NCI-H1105 treated with DMSO at 0.1 percent for 48 hours (cell line): ENCODE measurements at regions not wholly inside any gene's neighbourhood (a gene's known extent, or its start where the extent isn't known, plus 50 kb on each side); places are given as distances from the start of the nearest gene placed in this dataset.
A peak's percentile ranks its signal among the peaks of the same experiment; 100 is the strongest.

ENCODE experiments used
- DNase-seq: peaks from one replicate; lab custom pipeline; 2025; lab: John Stamatoyannopoulos, UW

GRCh38 chr5:73311291-73312110 is 137.1 kb downstream of the FOXD1 start:
- DNase-seq = no peak

DNA sequence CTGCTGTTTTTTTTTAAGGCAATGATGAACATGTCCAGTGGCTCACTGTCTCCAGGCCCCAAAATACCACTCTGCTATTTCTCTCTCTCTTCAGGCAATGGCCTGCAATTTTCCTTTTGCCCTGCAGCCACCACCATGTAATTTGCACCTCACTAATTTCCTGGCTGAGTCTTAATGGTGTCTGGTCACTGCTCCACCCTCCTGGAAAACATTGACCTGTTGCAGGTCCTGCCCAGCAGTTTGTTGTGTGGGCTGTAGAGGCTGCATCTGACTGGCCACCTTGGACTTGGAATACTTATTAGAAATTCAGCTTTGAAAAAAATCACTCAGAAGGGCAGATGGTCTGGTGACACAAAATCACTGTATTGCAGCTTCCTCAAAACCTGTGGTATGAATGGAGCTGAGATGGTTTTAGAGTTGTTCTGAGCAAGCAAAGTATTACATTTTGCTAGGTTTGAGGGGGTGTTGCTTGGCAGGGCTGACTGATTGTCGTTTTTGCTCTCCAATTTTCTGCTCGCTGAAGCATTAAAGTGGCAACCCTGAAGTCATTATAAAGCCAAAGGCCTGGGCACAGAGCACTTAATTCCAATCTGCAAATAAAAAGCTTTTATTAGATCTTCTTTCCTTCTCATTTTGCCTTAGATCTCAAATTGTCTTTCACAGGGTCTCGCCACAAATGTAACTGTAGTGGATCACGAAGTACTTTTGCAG is 134.8 kb downstream of the TMEM174 start:
- peak; percentile 91 for DNase-seq

DNA sequence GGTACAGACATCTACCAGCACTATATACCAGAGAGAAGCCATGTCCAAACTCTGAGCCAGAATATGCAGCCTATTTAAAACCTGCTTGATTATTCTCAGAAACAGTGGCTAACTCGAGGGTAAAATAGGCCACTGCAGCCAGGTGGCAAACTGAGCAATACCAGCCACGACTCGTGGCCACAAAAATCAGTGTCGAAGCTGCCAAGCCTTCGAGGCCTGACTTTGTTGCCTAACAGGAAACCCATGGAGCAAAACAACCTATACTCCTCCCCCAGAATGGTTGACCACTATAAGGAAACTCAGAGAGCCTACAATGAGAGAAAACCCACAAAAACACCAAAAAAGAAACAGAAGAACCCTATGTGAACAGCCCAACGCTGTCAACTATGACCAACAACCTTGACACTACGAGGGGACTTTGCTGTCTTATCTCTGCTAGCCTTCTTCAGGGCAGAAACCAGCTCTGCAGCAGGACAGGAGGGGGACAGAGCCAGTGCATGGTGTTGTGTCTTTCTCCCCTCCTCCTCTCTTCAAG is 133.8 kb downstream of the TMEM174 start:
- no peak for DNase-seq

DNA sequence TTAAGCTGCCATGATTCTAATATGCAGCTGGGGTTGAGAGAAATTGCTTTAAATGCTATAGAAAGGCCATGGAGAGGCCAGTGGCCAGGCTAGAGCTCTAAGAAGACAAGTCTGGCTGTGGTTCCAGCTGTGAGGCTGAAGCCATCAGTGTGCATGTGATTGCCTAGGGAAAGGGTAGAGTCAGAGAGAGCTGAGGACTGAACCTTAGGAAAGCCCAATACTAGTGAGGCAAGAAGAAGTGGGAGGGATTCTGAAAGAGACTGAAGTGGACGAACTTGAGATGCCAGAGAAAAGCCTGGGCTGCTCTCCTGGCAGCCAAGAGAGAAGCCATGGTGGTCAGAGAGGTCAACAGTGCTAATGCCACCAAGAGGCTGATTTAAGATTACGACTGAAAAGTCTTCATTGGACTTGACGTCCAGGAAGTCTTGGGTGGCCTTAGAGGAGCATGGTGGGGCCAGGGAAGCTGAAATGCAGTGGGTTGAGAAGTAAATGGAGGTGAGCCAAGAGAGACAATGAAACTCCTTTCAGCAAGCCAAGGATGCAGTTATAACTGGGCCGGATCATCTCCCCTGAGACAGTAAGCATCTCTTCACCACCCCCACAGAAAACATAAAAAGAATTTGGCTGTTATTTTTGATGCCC is 133.2 kb downstream of the TMEM174 start:
- DNase-seq = no peak

DNA sequence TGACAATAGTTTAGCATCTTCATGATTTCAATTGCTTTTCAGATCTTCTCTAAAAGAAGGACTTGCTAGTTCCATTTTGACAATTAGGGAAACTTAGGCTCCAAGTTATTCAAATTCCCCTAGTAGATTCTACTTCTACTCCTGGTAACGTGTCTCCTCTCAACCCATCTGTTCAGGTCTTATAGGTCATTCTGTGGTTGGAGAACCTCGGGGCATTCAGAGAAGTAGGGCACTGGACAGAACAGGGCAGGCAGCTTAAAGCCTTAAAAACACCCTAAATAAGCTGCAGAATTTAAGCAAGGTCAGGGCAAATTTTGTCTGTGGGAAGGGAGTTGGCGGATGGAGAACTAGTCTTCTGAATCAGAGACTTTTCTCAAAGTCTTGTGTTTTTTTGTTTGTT is 132.4 kb downstream of the TMEM174 start:
- no peak for DNase-seq

DNA sequence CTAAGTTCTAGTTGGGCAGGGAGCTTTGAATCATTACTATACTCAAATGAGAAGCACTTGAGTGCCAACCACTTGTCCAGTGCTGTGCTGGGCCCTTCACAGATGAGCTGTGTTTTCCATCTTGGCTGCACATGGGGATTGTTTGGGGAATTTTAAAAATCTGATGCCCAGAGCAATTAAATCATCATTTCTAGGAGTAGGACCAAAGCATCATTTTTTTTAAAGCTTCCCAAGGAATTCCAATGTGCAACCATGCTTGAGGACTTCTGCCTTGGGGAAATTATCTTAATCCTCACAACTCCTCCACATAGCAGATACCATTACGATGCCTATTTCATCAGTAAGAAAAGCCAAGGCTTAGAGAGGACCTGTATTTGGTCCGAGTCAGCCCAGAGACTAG is 131.4 kb downstream of the TMEM174 start:
- no peak for DNase-seq

DNA sequence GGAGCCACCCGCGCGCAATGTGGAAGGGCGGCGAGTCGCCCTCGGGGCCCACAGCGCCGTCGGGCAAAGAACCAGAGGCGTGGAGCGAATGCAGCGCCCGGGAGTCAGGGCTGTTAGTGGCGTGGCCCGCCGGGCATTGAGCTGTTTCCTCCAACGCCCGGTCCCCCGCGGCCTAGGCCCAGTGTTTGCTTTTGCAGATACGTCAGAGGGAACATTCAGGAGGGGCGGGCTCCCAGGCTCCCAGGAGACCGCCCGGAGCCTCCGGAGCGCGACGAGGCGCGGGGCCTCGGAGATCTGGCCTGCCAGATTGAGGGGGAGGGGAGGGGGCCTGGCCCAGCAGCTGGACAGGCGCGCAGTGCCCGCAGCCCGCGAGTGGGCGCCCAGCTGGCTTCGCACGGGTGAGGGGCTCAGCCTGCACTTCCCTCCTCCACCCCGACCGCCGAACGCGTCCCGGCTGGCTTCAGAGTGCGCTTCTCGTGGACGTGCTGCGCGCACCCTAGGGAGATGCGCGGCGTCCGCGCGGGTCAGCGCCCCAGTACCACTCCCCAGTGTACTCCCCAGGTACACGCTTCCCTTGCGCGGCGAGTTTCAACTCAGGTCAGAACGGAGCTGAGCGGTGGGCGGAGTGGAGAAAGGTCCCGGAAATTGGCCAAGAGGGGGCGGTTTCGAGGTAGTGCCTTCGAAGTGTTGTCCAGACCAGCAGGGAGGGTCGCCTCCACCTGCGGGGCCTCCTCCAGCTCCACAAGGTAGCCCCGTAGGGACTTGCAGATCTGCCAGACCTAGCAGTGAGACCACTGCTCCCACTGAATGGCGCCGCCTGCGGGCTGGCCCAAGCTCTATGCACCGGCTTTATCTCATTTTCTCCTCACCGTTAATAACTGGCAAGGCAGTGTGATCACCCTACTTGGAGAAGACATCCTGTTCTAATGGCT is 130.4 kb downstream of the TMEM174 start:
- DNase-seq = no peak

- DNase-seq = no peak
Measured at GRCh38 chr5:73302797-73303147, 129.8 kb downstream of the TMEM174 start.

DNA sequence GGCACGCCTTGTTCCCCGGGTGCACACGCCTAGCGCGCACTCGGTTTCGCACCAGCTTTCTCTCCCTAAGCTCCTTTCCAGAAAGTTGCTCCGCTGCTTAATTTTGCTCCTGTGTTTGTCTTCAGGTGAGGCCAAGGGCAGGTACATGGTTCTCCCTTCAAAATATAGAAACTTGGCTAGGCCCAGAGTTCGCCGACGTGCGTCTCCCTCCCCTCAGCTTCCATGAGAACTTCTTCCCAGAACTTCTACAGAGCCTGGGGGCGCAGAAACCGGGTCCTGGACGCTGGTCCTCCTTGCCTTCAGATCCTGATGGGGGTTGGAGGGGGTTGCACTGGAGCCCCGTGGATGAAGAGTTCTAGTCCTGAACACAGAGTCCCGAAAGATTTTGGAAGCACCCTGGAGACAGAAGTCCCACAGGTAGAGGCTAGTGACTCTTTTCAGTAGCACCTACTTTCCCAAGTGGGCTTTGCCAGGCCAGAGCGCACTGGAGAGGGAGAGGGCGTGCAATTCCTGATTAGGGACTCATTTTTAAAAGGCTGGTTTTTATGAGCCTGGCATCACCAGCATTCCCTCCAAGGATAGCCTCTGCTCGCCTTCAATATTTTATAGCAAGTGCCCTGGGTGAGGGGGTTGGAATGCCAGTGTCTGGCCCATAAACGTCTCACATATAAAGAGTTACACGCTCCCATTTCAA is 128.4 kb downstream of the TMEM174 start:
- DNase-seq = no peak

- DNase-seq = no peak
Measured at GRCh38 chr5:73300337-73301207, 127.6 kb downstream of the TMEM174 start.

GRCh38 chr5:73299665-73300336 is 126.8 kb downstream of the TMEM174 start:
- no peak for DNase-seq

GRCh38 chr5:73298772-73299630 is 126.0 kb downstream of the TMEM174 start:
- no peak for DNase-seq

- DNase-seq = no peak
Measured at GRCh38 chr5:73298251-73298771, 125.3 kb downstream of the TMEM174 start.

- no peak for DNase-seq
Measured at GRCh38 chr5:73297430-73297829, 124.4 kb downstream of the TMEM174 start.

GRCh38 chr5:73296772-73297171 is 123.8 kb downstream of the TMEM174 start:
- DNase-seq = no peak

DNA sequence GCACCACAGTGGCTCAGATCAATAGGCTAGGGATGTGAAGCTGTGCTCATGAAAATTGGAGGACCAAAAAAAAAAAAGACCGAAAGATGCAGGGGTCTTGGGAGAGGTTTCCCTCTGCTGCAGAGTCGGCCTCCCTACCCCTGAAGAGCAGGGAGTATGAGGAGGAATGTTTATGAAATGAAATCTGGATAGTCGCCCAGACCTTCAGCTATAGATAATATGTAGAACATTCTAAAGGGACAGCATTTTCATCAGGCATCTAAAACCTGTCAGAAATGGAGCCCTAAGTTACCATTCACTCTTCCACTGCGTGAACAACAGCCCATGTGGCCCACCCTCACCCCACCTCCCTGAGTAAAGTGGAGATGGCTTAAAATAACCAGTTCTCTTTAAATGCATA is 122.9 kb downstream of the TMEM174 start:
- no peak for DNase-seq

- DNase-seq = no peak
Measured at GRCh38 chr5:73295447-73295846, 122.5 kb downstream of the TMEM174 start.

DNA sequence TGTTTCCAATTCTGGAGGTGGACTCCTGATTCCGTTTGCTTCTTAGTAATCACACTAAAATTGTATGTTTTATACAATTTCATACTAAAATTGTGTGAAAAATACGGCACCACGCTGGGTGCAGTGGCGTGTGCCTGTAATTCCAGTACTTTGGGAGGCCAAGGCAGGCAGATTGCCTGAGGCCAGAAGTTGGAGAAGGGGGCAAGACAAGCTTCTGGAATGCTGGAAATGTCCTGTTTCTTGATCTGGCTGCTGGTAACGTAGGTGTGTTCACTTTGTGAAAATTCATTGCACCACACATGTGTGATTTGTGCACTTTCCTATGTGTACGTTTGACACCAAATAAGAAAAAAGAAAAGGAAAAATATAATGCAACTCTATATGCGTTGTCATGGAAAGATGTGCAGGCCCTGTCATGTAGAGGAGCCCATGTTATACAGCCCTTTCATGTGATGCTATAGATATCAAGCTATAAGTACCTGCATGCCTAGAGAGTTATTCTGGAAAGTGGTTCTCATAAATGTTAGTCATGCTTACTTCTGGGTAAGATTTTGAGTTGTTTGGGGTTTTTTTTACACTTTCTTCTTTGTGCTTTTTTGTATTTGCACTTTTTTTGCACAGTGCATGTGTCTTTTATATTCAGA is 119.9 kb downstream of the TMEM174 start:
- DNase-seq = no peak
